GM23338 (cell line): ENCODE measurements at regions not wholly inside any gene's neighbourhood (a gene's known extent, or its start where the extent isn't known, plus 50 kb on each side); places are given as distances from the start of the nearest gene placed in this dataset.

ENCODE experiments used
- ATAC-seq: fragments of 200-7000 bp; cut with Tn5 transposase; 3 replicates; pipeline ENCODE4 v1.9.1; 2020
- DNase-seq: peaks from one replicate; pipeline ENCODE4 v3.0.0-alpha.2; 2015; ENCODE audit warnings: low spot score
- H2AFZ ChIP-seq: fragments of 200-600 bp; sonication (generic); 2 replicates; pipeline ENCODE4 v1.8.0; 2016; ENCODE audit warnings: antibody characterized with exemption, mild to moderate bottlenecking, moderate library complexity
- H3F3A ChIP-seq: fragments of 200-600 bp; sonication (generic); replicated peaks from 2 replicates; pipeline ENCODE4 v1.8.0; 2017; ENCODE audit warnings: antibody characterized with exemption, mixed run types, low read depth
- H3K27ac ChIP-seq: fragments of 200-600 bp; sonication (generic); 2 replicates; pipeline ENCODE4 v1.6.1; 2016; ENCODE audit warnings: low read depth
- H3K27me3 ChIP-seq: fragments of 200-600 bp; sonication (generic); 2 replicates; pipeline ENCODE4 v1.8.0; 2016; ENCODE audit warnings: mild to moderate bottlenecking, mixed run types, moderate library complexity; ENCODE audit not compliant: insufficient read depth
- H3K36me3 ChIP-seq: fragments of 200-600 bp; sonication (generic); 2 replicates; pipeline ENCODE4 v1.8.0; 2016; ENCODE audit warnings: mild to moderate bottlenecking; ENCODE audit not compliant: insufficient read depth
- H3K4me1 ChIP-seq: fragments of 200-600 bp; sonication (generic); 2 replicates; pipeline ENCODE4 v1.8.0; 2016; ENCODE audit warnings: mild to moderate bottlenecking, moderate library complexity; ENCODE audit not compliant: insufficient read depth
- H3K4me2 ChIP-seq: fragments of 200-600 bp; sonication (generic); 2 replicates; pipeline ENCODE4 v1.7.1; 2017; ENCODE audit warnings: mixed run types
- H3K4me3 ChIP-seq: fragments of 200-600 bp; sonication (generic); 2 replicates; pipeline ENCODE4 v1.6.1; 2016; ENCODE audit warnings: mixed run types
- H3K79me2 ChIP-seq: fragments of 200-600 bp; sonication (generic); replicated peaks from 2 replicates; pipeline ENCODE4 v1.8.0; 2017; ENCODE audit warnings: mild to moderate bottlenecking; ENCODE audit not compliant: insufficient read depth
- H3K9me2 ChIP-seq: fragments of 200-600 bp; sonication (generic); 2 replicates; pipeline ENCODE4 v1.8.0; 2017; ENCODE audit not compliant: insufficient read depth
- H4K20me1 ChIP-seq: fragments of 200-600 bp; sonication (generic); replicated peaks from 2 replicates; pipeline ENCODE4 v1.8.0; 2017; ENCODE audit warnings: mild to moderate bottlenecking; ENCODE audit not compliant: insufficient read depth
- H3K27ac Mint-ChIP-seq: 2 replicates; pipeline ENCODE4 v1.8.0; 2020; ENCODE audit warnings: inconsistent platforms, mild to moderate bottlenecking, moderate library complexity, mixed read lengths
- H3K27me3 Mint-ChIP-seq: 3 replicates; pipeline ENCODE4 v1.8.0; 2022; ENCODE audit warnings: low read depth, mild to moderate bottlenecking, moderate library complexity, mixed read lengths, inconsistent platforms; ENCODE audit not compliant: insufficient read depth, poor library complexity
- H3K36me3 Mint-ChIP-seq: 3 replicates; pipeline ENCODE4 v1.8.0; 2021; ENCODE audit warnings: low read depth, mild to moderate bottlenecking, inconsistent platforms, moderate library complexity, mixed read lengths
- H3K4me1 Mint-ChIP-seq: 3 replicates; pipeline ENCODE4 v1.8.0; 2020; ENCODE audit warnings: mild to moderate bottlenecking, inconsistent platforms, mixed read lengths
- H3K4me3 Mint-ChIP-seq: 3 replicates; pipeline ENCODE4 v1.8.0; 2021; ENCODE audit warnings: moderate library complexity, mild to moderate bottlenecking, inconsistent platforms, mixed read lengths
- H3K9me3 Mint-ChIP-seq: 3 replicates; pipeline ENCODE4 v1.8.0; 2020; ENCODE audit warnings: moderate library complexity, mild to moderate bottlenecking, inconsistent platforms, mixed read lengths
- CREB1 ChIP-seq: fragments of 250-450 bp; sonication (Bioruptor Pico); IDR thresholded peaks from 2 replicates; pipeline ENCODE4 v1.5.0; 2020; ENCODE audit warnings: low read depth, mild to moderate bottlenecking, moderate library complexity
- ETS1 ChIP-seq: IDR thresholded peaks from 2 replicates; pipeline ENCODE4 v1.6.1; 2016; ENCODE audit warnings: antibody characterized with exemption
- EZH2 ChIP-seq: fragments of 200-600 bp; sonication (generic); IDR thresholded peaks from one replicate; pipeline ENCODE4 v1.8.0; 2017; ENCODE audit warnings: antibody characterized with exemption, mild to moderate bottlenecking, low read depth; ENCODE audit not compliant: unreplicated experiment
- EZH2phosphoT487 ChIP-seq: fragments of 200-600 bp; sonication (generic); IDR thresholded peaks from one replicate; pipeline ENCODE4 v1.8.1; 2018; ENCODE audit warnings: antibody characterized with exemption; ENCODE audit not compliant: unreplicated experiment
- JUNB ChIP-seq: IDR thresholded peaks from one replicate; pipeline ENCODE4 v1.6.1; 2016; ENCODE audit warnings: antibody characterized with exemption; ENCODE audit not compliant: unreplicated experiment
- NANOG ChIP-seq: IDR thresholded peaks from 2 replicates; pipeline ENCODE4 v1.6.1; 2016; ENCODE audit warnings: antibody characterized with exemption, borderline replicate concordance
- POLR2AphosphoS5 ChIP-seq: IDR thresholded peaks from 2 replicates; pipeline ENCODE4 v1.6.1; 2016; ENCODE audit warnings: antibody characterized with exemption, low read depth
- REST ChIP-seq: IDR thresholded peaks from one replicate; pipeline ENCODE4 v1.6.1; 2018; ENCODE audit warnings: antibody characterized with exemption; ENCODE audit not compliant: unreplicated experiment
- STAT1 ChIP-seq: IDR thresholded peaks from one replicate; pipeline ENCODE4 v1.6.1; 2016; ENCODE audit warnings: antibody characterized with exemption; ENCODE audit not compliant: unreplicated experiment
- ZNF114 ChIP-seq: fragments of 250-450 bp; sonication (Bioruptor Pico); IDR thresholded peaks from 2 replicates; pipeline ENCODE4 v1.5.0; 2020; ENCODE audit warnings: mild to moderate bottlenecking, moderate library complexity
- ZNF331 ChIP-seq: fragments of 250-450 bp; sonication (Bioruptor Pico); IDR thresholded peaks from 2 replicates; pipeline ENCODE4 v1.5.0; 2020; ENCODE audit warnings: low read depth, mild to moderate bottlenecking, moderate library complexity
- ZNF462 ChIP-seq: fragments of 250-450 bp; sonication (Bioruptor Pico); IDR thresholded peaks from 2 replicates; pipeline ENCODE4 v1.5.0; 2020; ENCODE audit warnings: mild to moderate bottlenecking, moderate library complexity

- Histone ChIP-seq H3K27ac (no peak overlapping the region), H3K4me3 (no peak overlapping the region), H3K27me3 (no peaks in the 10 kb centered on the region), H3F3A (no peaks in the 10 kb centered on the region), H3K4me1 (no peaks in the 10 kb centered on the region), H3K9me2 (peaks cover 4% of the 10 kb centered on the region), H4K20me1 (no peaks in the 10 kb centered on the region), H2AFZ (peak overlapping the region; percentile 87; the same call in 1 of the 2 replicates), H3K4me2 (no peak overlapping the region), H3K79me2 (no peaks in the 10 kb centered on the region), H3K36me3 (no peaks in the 10 kb centered on the region)
- Mint-ChIP-seq H3K4me1 (no peaks in the 10 kb centered on the region), H3K36me3 (no peaks in the 10 kb centered on the region), H3K4me3 (no peak overlapping the region), H3K9me3 (no peaks in the 10 kb centered on the region), H3K27ac (no peak overlapping the region), H3K27me3 (no peaks in the 10 kb centered on the region)
- DNase-seq (no peak), ATAC-seq (no peak)
- TF ChIP-seq STAT1 (no peak), NANOG (no peak), CREB1 (no peak), JUNB (no peak), ZNF114 (CRISPR knock-in tag) (no peak), POLR2AphosphoS5 (no peak), ZNF462 (CRISPR knock-in tag) (no peak), EZH2 (no peak), EZH2phosphoT487 (no peak), ZNF331 (CRISPR knock-in tag) (no peak), ETS1 (no peak), REST (no peak)
Measured at GRCh38 chr4:20086067-20086798, 165.5 kb upstream of the SLIT2 start.
